Mammary epithelial cell (primary cell): ENCODE measurements at regions not wholly inside any gene's neighbourhood (a gene's known extent, or its start where the extent isn't known, plus 50 kb on each side); places are given as distances from the start of the nearest gene placed in this dataset.

Experiments used
- EZH2 ChIP-seq: IDR thresholded peaks from 2 replicates; pipeline ENCODE4 v1.6.1; 2012; ENCODE audit warnings: low read length, inconsistent platforms, borderline replicate concordance
- TF ChIP-seq, protein P1 (sequence below), 2 donors: IDR thresholded peaks in 1 of 2; conservative IDR thresholded peaks in 1 of 2; 2 replicates each; pipeline ENCODE4 v1.5.1; 2011 to 2012; ENCODE audit warnings: inconsistent platforms in 2 of 2, low read length in 2 of 2, mild to moderate bottlenecking in 2 of 2, control low read depth in 1 of 2, low read depth in 1 of 2; ENCODE audit not compliant: insufficient read depth in 1 of 2; ENCODE audit errors: extremely low read depth in 1 of 2

DNA sequence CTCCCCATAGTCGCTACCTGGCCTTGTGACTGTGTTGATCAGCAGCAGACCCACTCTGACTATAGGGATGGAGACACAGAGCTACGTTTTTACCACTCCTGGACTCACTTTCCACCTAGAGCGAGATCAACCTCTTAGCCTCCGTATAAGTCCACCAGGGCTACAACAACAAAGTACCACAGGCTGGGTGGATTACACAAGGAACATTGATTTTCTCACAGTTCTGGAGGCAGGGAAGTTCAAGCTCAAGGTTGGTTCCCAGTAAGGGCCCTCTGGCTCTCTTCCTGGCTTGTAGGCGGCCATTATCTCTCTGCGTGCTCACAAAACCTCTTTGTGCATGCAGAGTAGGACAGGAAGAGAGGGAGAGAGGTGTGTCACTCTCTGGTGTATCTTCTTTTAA is 330.4 kb upstream of the PROK2 start:
- TF ChIP-seq, protein P1, sequence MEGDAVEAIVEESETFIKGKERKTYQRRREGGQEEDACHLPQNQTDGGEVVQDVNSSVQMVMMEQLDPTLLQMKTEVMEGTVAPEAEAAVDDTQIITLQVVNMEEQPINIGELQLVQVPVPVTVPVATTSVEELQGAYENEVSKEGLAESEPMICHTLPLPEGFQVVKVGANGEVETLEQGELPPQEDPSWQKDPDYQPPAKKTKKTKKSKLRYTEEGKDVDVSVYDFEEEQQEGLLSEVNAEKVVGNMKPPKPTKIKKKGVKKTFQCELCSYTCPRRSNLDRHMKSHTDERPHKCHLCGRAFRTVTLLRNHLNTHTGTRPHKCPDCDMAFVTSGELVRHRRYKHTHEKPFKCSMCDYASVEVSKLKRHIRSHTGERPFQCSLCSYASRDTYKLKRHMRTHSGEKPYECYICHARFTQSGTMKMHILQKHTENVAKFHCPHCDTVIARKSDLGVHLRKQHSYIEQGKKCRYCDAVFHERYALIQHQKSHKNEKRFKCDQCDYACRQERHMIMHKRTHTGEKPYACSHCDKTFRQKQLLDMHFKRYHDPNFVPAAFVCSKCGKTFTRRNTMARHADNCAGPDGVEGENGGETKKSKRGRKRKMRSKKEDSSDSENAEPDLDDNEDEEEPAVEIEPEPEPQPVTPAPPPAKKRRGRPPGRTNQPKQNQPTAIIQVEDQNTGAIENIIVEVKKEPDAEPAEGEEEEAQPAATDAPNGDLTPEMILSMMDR (conservative IDR thresholded peaks at IDR 0.05 in 1 of 2, IDR thresholded peaks at IDR 0.05 in 1 of 2; ENCODE audit: extremely low read depth in 1 of 2, insufficient read depth in 1 of 2, low read depth in 1 of 2, low read length in 2 of 2): no peak
- no peak for TF ChIP-seq EZH2
